SU-DHL-6 (cell line): ENCODE measurements at regions not wholly inside any gene's neighbourhood (a gene's known extent, or its start where the extent isn't known, plus 50 kb on each side); places are given as distances from the start of the nearest gene placed in this dataset.

Experiments used
- H2AFZ ChIP-seq: fragments of 200-600 bp; sonication (generic); 2 replicates; pipeline ENCODE4 v1.6.1; 2014; ENCODE audit warnings: low read depth, mild to moderate bottlenecking, moderate library complexity, mixed read lengths, antibody characterized with exemption, low read length; ENCODE audit not compliant: severe bottlenecking
- H3F3A ChIP-seq: fragments of 200-600 bp; shearing (Covaris generic); 2 replicates; pipeline ENCODE4 v1.6.0; 2016; ENCODE audit warnings: antibody characterized with exemption, mild to moderate bottlenecking; ENCODE audit not compliant: insufficient read depth
- H3K27ac ChIP-seq: fragments of 200-600 bp; sonication (generic); 2 replicates; pipeline ENCODE4 v1.5.1; 2016; ENCODE audit warnings: low read depth, mild to moderate bottlenecking, low read length, moderate library complexity, mixed read lengths
- H3K27me3 ChIP-seq: fragments of 200-600 bp; sonication (generic), shearing (Covaris generic); 2 replicates; pipeline ENCODE4 v1.6.0; 2014; ENCODE audit warnings: mild to moderate bottlenecking, low read length
- H3K36me3 ChIP-seq: fragments of 200-600 bp; sonication (generic); 2 replicates; pipeline ENCODE4 v1.6.1; 2014; ENCODE audit warnings: mild to moderate bottlenecking, low read length, mixed read lengths
- H3K4me2 ChIP-seq: fragments of 300-600, 200-600 bp; shearing (Covaris generic), sonication (generic); 2 replicates; pipeline ENCODE4 v1.6.0; 2014; ENCODE audit warnings: low read length, low read depth, mild to moderate bottlenecking; ENCODE audit not compliant: poor library complexity, severe bottlenecking
- H3K4me3 ChIP-seq: fragments of 200-600 bp; sonication (generic); 2 replicates; pipeline ENCODE4 v1.5.1; 2014; ENCODE audit warnings: antibody characterized with exemption, low read length, mild to moderate bottlenecking, mixed read lengths; ENCODE audit not compliant: insufficient read depth, poor library complexity, severe bottlenecking
- H3K79me2 ChIP-seq: fragments of 200-600 bp; sonication (generic); 2 replicates; pipeline ENCODE4 v1.6.1; 2014; ENCODE audit warnings: mild to moderate bottlenecking, low read length, moderate library complexity; ENCODE audit not compliant: insufficient read depth
- H3K9ac ChIP-seq: fragments of 200-600 bp; sonication (generic); 2 replicates; pipeline ENCODE4 v1.7.0; 2014; ENCODE audit warnings: mild to moderate bottlenecking, low read length
- H3K9me2 ChIP-seq: fragments of 200-600 bp; sonication (generic); replicated peaks from 2 replicates; pipeline ENCODE4 v1.6.1; 2014; ENCODE audit warnings: low read length; ENCODE audit not compliant: insufficient read depth
- H3K9me3 ChIP-seq: fragments of 200-600 bp; sonication (generic); 2 replicates; pipeline ENCODE4 v1.6.1; 2014; ENCODE audit warnings: low read length, mixed read lengths; ENCODE audit not compliant: insufficient read depth
- H4K20me1 ChIP-seq: fragments of 200-600 bp; sonication (generic); 2 replicates; pipeline ENCODE4 v1.6.1; 2014; ENCODE audit warnings: low read depth, mild to moderate bottlenecking, antibody characterized with exemption, low read length, moderate library complexity, mixed read lengths
- EZH2phosphoT487 ChIP-seq: fragments of 200-600 bp; sonication (generic), shearing (Covaris generic); conservative IDR thresholded peaks from 2 replicates; pipeline ENCODE4 v1.6.1; 2018; ENCODE audit warnings: mild to moderate bottlenecking, antibody characterized with exemption, low read length, moderate library complexity, mixed read lengths
- TF ChIP-seq, protein P1 (sequence below): fragments of 200-600 bp; sonication (generic); IDR thresholded peaks from one replicate; pipeline ENCODE4 v1.5.1; 2017; ENCODE audit warnings: antibody characterized with exemption, mild to moderate bottlenecking, low read length, moderate library complexity; ENCODE audit not compliant: insufficient read depth, poor library complexity, severe bottlenecking

DNA sequence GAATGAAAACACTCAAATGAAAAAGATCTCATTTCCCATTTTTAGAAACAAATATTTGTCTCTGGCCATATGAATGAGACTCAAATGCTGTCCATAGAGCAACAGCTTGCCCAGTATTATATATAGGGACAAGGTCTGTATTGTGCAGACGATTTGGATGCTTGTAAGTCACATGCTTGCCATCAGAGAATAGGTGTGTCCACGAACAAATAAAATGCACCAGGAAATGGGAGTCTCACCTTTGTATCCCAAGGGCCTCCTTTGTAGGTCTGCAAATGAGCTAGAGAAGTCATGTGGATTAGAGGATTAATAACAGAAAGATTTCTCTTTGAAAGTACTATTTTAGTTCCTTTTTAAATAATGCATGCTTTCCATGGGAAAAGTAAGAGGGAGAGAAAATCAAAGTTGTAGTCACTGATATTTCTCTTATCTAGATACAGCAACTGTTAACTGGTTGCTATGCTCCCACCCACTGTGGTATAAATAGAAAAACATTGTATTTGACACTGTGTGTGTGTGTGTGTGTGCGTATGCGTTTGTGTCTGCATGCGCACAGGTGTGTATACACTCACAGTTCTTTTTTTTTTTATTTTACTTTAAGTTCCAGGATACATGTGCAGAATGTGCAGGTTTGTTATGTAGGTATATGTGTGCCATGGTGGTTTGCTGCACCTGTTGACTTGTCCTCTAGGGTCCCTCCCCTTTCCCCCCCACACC, 383.4 kb upstream of the ARRDC4 start:
- Histone ChIP-seq H3K36me3 (no peaks in the 10 kb centered on the region), H3K79me2 (no peaks in the 10 kb centered on the region), H3F3A (no peaks in the 10 kb centered on the region), H4K20me1 (no peaks in the 10 kb centered on the region), H3K27ac (no peak overlapping the region), H3K9me3 (no peaks in the 10 kb centered on the region), H3K4me2 (no peak overlapping the region), H2AFZ (no peak overlapping the region), H3K4me3 (no peak overlapping the region), H3K9me2 (no peaks in the 10 kb centered on the region), H3K9ac (no peak overlapping the region), H3K27me3 (no peaks in the 10 kb centered on the region)
- TF ChIP-seq, protein P1, sequence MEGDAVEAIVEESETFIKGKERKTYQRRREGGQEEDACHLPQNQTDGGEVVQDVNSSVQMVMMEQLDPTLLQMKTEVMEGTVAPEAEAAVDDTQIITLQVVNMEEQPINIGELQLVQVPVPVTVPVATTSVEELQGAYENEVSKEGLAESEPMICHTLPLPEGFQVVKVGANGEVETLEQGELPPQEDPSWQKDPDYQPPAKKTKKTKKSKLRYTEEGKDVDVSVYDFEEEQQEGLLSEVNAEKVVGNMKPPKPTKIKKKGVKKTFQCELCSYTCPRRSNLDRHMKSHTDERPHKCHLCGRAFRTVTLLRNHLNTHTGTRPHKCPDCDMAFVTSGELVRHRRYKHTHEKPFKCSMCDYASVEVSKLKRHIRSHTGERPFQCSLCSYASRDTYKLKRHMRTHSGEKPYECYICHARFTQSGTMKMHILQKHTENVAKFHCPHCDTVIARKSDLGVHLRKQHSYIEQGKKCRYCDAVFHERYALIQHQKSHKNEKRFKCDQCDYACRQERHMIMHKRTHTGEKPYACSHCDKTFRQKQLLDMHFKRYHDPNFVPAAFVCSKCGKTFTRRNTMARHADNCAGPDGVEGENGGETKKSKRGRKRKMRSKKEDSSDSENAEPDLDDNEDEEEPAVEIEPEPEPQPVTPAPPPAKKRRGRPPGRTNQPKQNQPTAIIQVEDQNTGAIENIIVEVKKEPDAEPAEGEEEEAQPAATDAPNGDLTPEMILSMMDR, result no peak
- no peak for TF ChIP-seq EZH2phosphoT487

DNA sequence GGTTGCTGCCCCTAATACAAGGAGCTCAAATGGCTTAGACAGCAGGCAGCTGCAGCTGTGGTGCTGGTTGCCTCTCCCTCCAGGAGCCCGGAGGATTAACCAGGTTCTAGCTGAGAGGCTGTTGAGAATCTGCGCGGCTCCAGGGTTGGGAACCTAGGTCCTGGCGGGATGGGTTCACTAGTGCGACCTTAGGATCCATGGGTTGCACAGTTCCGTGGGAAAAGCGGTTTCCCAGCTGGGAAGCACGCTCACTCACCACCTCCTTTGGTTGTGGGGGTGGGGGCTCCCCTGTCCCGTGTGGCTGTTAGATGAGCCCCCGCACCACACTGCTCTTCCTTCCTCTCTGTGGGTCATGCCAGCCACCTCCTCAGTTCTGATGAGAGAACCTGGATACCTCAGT, 375.1 kb upstream of the ARRDC4 start:
- Histone ChIP-seq H3K9ac (no peak overlapping the region), H3K36me3 (no peaks in the 10 kb centered on the region), H3K79me2 (no peaks in the 10 kb centered on the region), H3K4me2 (no peak overlapping the region), H3K9me3 (no peaks in the 10 kb centered on the region; the same call in 1 of the 2 replicates), H3K27me3 (no peaks in the 10 kb centered on the region), H3F3A (no peaks in the 10 kb centered on the region), H4K20me1 (no peaks in the 10 kb centered on the region), H3K4me3 (no peak overlapping the region), H3K27ac (no peak overlapping the region), H3K9me2 (no peaks in the 10 kb centered on the region), H2AFZ (no peak overlapping the region)
- TF ChIP-seq EZH2phosphoT487, result no peak
- TF ChIP-seq, protein P1, result no peak

DNA sequence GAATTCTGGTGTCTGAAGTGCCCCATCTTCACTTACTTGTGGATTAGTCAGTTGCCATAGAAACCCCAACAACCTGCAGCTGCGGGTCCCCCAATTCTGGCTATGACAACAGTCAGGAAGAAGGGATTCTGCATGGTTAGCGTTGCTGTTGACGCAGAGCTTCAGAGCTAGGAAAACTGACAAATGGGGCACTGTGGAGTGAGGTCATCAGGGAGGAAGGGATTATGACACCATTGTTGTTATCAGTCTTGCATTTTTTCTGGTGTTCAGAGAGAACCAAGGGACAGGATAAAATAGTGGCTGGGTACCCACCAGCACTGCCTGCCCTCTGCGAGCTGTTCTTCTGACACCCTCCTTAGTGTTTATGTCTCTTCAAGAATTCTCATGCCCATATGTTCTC, 367.7 kb upstream of the ARRDC4 start:
- Histone ChIP-seq H3K9me3 (no peaks in the 10 kb centered on the region), H3F3A (no peaks in the 10 kb centered on the region), H3K27ac (no peak overlapping the region), H3K27me3 (no peaks in the 10 kb centered on the region), H3K4me2 (no peak overlapping the region), H2AFZ (no peak overlapping the region), H3K36me3 (no peaks in the 10 kb centered on the region), H3K9me2 (no peaks in the 10 kb centered on the region), H3K79me2 (no peaks in the 10 kb centered on the region), H3K4me3 (no peak overlapping the region), H3K9ac (no peak overlapping the region), H4K20me1 (no peaks in the 10 kb centered on the region)
- TF ChIP-seq, protein P1, result no peak
- no peak for TF ChIP-seq EZH2phosphoT487
